ENCODE measurements at regions not wholly inside any gene's neighbourhood (a gene's known extent, or its start where the extent isn't known, plus 50 kb on each side); places are given as distances from the start of the nearest gene placed in this dataset.

DNA sequence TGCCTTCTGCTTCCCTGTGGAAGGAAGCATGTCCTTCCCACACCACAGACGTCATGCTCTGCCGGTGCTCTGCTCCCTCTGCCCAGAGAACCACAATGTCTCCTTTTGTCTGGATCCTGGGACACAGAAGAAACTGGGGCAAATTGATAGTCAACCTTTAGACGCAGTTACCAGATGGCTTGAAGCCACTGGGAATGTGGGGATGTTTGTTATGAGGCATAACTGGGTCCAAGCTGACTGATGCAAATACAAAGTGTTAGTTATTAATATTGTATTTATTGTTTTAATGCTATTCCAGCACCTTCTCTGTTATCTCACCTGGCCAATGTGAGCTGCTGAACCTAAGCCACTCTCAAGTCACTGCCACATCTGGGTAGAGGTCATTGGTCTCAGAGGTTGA lies 322.2 kb downstream of the SHANK2 start:
- H3K36me3 Mint-ChIP-seq = no peaks in the 10 kb centered on the region
- H3K4me3 ChIP-seq = no peak overlapping the region
- no peak overlapping the region for H3K27ac ChIP-seq
- no peak overlapping the region for H3K27ac Mint-ChIP-seq
- no peaks in the 10 kb centered on the region for H3K27me3 ChIP-seq
- H2AFZ ChIP-seq (replicated peaks) = no peak overlapping the region
- H3K79me2 ChIP-seq (ENCODE audit: low read depth) = no peaks in the 10 kb centered on the region
- peaks cover 11% of the 10 kb centered on the region for H3K27me3 Mint-ChIP-seq (ENCODE audit: insufficient read depth, low read depth)
- H3K9me3 ChIP-seq (ENCODE audit: low read depth) = no peaks in the 10 kb centered on the region
- H3K9me3 Mint-ChIP-seq = peaks cover 2% of the 10 kb centered on the region
- peaks cover 11% of the 10 kb centered on the region for H3K4me1 ChIP-seq
- DNase-seq (ENCODE audit: low spot score) = no peak
- TF ChIP-seq, protein P1, sequence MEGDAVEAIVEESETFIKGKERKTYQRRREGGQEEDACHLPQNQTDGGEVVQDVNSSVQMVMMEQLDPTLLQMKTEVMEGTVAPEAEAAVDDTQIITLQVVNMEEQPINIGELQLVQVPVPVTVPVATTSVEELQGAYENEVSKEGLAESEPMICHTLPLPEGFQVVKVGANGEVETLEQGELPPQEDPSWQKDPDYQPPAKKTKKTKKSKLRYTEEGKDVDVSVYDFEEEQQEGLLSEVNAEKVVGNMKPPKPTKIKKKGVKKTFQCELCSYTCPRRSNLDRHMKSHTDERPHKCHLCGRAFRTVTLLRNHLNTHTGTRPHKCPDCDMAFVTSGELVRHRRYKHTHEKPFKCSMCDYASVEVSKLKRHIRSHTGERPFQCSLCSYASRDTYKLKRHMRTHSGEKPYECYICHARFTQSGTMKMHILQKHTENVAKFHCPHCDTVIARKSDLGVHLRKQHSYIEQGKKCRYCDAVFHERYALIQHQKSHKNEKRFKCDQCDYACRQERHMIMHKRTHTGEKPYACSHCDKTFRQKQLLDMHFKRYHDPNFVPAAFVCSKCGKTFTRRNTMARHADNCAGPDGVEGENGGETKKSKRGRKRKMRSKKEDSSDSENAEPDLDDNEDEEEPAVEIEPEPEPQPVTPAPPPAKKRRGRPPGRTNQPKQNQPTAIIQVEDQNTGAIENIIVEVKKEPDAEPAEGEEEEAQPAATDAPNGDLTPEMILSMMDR (IDR thresholded peaks at IDR 0.05) = no peak
- no peak for TF ChIP-seq EZH2 (IDR thresholded peaks at IDR 0.05)
- no peak for TF ChIP-seq EZH2phosphoT487 (IDR thresholded peaks at IDR 0.05)
- H3K9ac ChIP-seq = no peak overlapping the region
- peaks cover 7% of the 10 kb centered on the region for H3K4me1 Mint-ChIP-seq
- H3K36me3 ChIP-seq = no peaks in the 10 kb centered on the region
- H3K4me3 Mint-ChIP-seq = no peak overlapping the region
- H3K4me2 ChIP-seq = no peak overlapping the region
- H3F3A ChIP-seq (ENCODE audit: low read depth) = no peaks in the 10 kb centered on the region
- H4K20me1 ChIP-seq (ENCODE audit: low read depth) = no peaks in the 10 kb centered on the region

GRCh38 chr11:70931430-70931829 lies 320.9 kb downstream of the SHANK2 start:
- Mint-ChIP-seq H3K9me3 (peaks cover 2% of the 10 kb centered on the region), H3K27me3 (ENCODE audit: insufficient read depth, low read depth) (peaks cover 8% of the 10 kb centered on the region), H3K27ac (no peak overlapping the region), H3K36me3 (no peaks in the 10 kb centered on the region), H3K4me1 (peaks cover 5% of the 10 kb centered on the region), H3K4me3 (no peak overlapping the region)
- Histone ChIP-seq H4K20me1 (ENCODE audit: low read depth) (no peaks in the 10 kb centered on the region), H3K4me1 (peaks cover 11% of the 10 kb centered on the region), H2AFZ (replicated peaks) (no peak overlapping the region), H3F3A (ENCODE audit: low read depth) (no peaks in the 10 kb centered on the region), H3K79me2 (ENCODE audit: low read depth) (no peaks in the 10 kb centered on the region), H3K27ac (no peak overlapping the region), H3K27me3 (no peaks in the 10 kb centered on the region), H3K36me3 (no peaks in the 10 kb centered on the region), H3K9me3 (ENCODE audit: low read depth) (no peaks in the 10 kb centered on the region), H3K4me2 (no peak overlapping the region), H3K9ac (no peak overlapping the region), H3K4me3 (no peak overlapping the region)
- no peak for DNase-seq (ENCODE audit: low spot score)
- TF ChIP-seq, protein P1 (IDR thresholded peaks at IDR 0.05) = no peak
- no peak for TF ChIP-seq EZH2 (IDR thresholded peaks at IDR 0.05)
- TF ChIP-seq EZH2phosphoT487 (IDR thresholded peaks at IDR 0.05) = no peak

- peaks cover 6% of the 10 kb centered on the region for H3K9me3 Mint-ChIP-seq
- H3K36me3 Mint-ChIP-seq = no peaks in the 10 kb centered on the region
- Histone ChIP-seq H3K4me1 (no peaks in the 10 kb centered on the region), H3K27me3 (no peaks in the 10 kb centered on the region), H3K4me2 (no peak overlapping the region), H3K79me2 (ENCODE audit: low read depth) (no peaks in the 10 kb centered on the region), H4K20me1 (ENCODE audit: low read depth) (no peaks in the 10 kb centered on the region), H3K9me3 (ENCODE audit: low read depth) (no peaks in the 10 kb centered on the region), H3F3A (ENCODE audit: low read depth) (no peaks in the 10 kb centered on the region), H2AFZ (replicated peaks) (no peak overlapping the region), H3K4me3 (no peak overlapping the region), H3K36me3 (no peaks in the 10 kb centered on the region), H3K9ac (no peak overlapping the region), H3K27ac (no peak overlapping the region)
- peaks cover 3% of the 10 kb centered on the region for H3K4me1 Mint-ChIP-seq
- no peak for DNase-seq (ENCODE audit: low spot score)
- H3K4me3 Mint-ChIP-seq = no peak overlapping the region
- TF ChIP-seq EZH2 (IDR thresholded peaks at IDR 0.05) (no peak), EZH2phosphoT487 (IDR thresholded peaks at IDR 0.05) (no peak)
- TF ChIP-seq, protein P1 (IDR thresholded peaks at IDR 0.05) = no peak
- no peak overlapping the region for H3K27ac Mint-ChIP-seq
- H3K27me3 Mint-ChIP-seq (ENCODE audit: insufficient read depth, low read depth) = peaks cover 8% of the 10 kb centered on the region
Observed at GRCh38 chr11:70933981-70934583, 318.3 kb downstream of the SHANK2 start.

Data from neural progenitor cell (in vitro differentiated cells).